ENCODE measurements at regions not wholly inside any gene's neighbourhood (a gene's known extent, or its start where the extent isn't known, plus 50 kb on each side); places are given as distances from the start of the nearest gene placed in this dataset.

GRCh38 chr2:60303680-60304079 is 249.8 kb downstream of the BCL11A start:
- Histone ChIP-seq H3K4me3 (ENCODE audit: low read length) (no peak overlapping the region), H3K4me1 (ENCODE audit: low read length) (no peaks in the 10 kb centered on the region), H3K9me2 (replicated peaks; ENCODE audit: insufficient read depth, low read length) (no peaks in the 10 kb centered on the region), H3K27ac (ENCODE audit: low read length) (no peak overlapping the region), H3F3A (ENCODE audit: insufficient read depth, low read length) (no peaks in the 10 kb centered on the region), H3K9ac (ENCODE audit: low read length) (no peak overlapping the region), H3K36me3 (replicated peaks; ENCODE audit: insufficient read depth, low read length) (no peaks in the 10 kb centered on the region), H2AFZ (ENCODE audit: low read length) (no peak overlapping the region), H4K20me1 (ENCODE audit: insufficient read depth, low read length) (no peaks in the 10 kb centered on the region), H3K4me2 (ENCODE audit: low read depth, low read length) (no peak overlapping the region), H3K9me3 (replicated peaks; ENCODE audit: insufficient read depth, low read length) (no peaks in the 10 kb centered on the region), H3K79me2 (ENCODE audit: low read length) (no peaks in the 10 kb centered on the region), H3K27me3 (replicated peaks; ENCODE audit: insufficient read depth, low read length) (no peaks in the 10 kb centered on the region)
- DNase-seq = no peak
- TF ChIP-seq EZH2 (optimal IDR thresholded peaks at IDR 0.05; ENCODE audit: low read depth, low read length) (no peak), EZH2phosphoT487 (IDR thresholded peaks at IDR 0.05; ENCODE audit: low read length) (no peak)

GRCh38 chr2:60302377-60303126 is 250.9 kb downstream of the BCL11A start:
- Histone ChIP-seq H3K9me2 (replicated peaks; ENCODE audit: insufficient read depth, low read length) (no peaks in the 10 kb centered on the region), H3K9ac (ENCODE audit: low read length) (no peak overlapping the region), H3K27me3 (replicated peaks; ENCODE audit: insufficient read depth, low read length) (no peaks in the 10 kb centered on the region), H3K36me3 (replicated peaks; ENCODE audit: insufficient read depth, low read length) (no peaks in the 10 kb centered on the region), H2AFZ (ENCODE audit: low read length) (no peak overlapping the region), H3F3A (ENCODE audit: insufficient read depth, low read length) (no peaks in the 10 kb centered on the region), H3K4me1 (ENCODE audit: low read length) (no peaks in the 10 kb centered on the region), H3K4me3 (ENCODE audit: low read length) (no peak overlapping the region), H3K4me2 (ENCODE audit: low read depth, low read length) (no peak overlapping the region), H4K20me1 (ENCODE audit: insufficient read depth, low read length) (no peaks in the 10 kb centered on the region), H3K9me3 (replicated peaks; ENCODE audit: insufficient read depth, low read length) (no peaks in the 10 kb centered on the region), H3K27ac (ENCODE audit: low read length) (no peak overlapping the region), H3K79me2 (ENCODE audit: low read length) (no peaks in the 10 kb centered on the region)
- TF ChIP-seq EZH2 (optimal IDR thresholded peaks at IDR 0.05; ENCODE audit: low read depth, low read length) (no peak), CTCF (IDR thresholded peaks at IDR 0.05; ENCODE audit: low read length) (no peak), EZH2phosphoT487 (IDR thresholded peaks at IDR 0.05; ENCODE audit: low read length) (no peak)
- no peak for DNase-seq

- Histone ChIP-seq H3K27me3 (replicated peaks; ENCODE audit: insufficient read depth, low read length) (no peaks in the 10 kb centered on the region), H3K79me2 (ENCODE audit: low read length) (no peaks in the 10 kb centered on the region), H2AFZ (ENCODE audit: low read length) (no peak overlapping the region), H3F3A (ENCODE audit: insufficient read depth, low read length) (no peaks in the 10 kb centered on the region), H4K20me1 (ENCODE audit: insufficient read depth, low read length) (no peaks in the 10 kb centered on the region), H3K4me3 (ENCODE audit: low read length) (no peak overlapping the region), H3K4me1 (ENCODE audit: low read length) (no peaks in the 10 kb centered on the region), H3K9me3 (replicated peaks; ENCODE audit: insufficient read depth, low read length) (no peaks in the 10 kb centered on the region), H3K9ac (ENCODE audit: low read length) (no peak overlapping the region), H3K36me3 (replicated peaks; ENCODE audit: insufficient read depth, low read length) (no peaks in the 10 kb centered on the region), H3K9me2 (replicated peaks; ENCODE audit: insufficient read depth, low read length) (no peaks in the 10 kb centered on the region), H3K4me2 (ENCODE audit: low read depth, low read length) (no peak overlapping the region), H3K27ac (ENCODE audit: low read length) (no peak overlapping the region)
- TF ChIP-seq CTCF (IDR thresholded peaks at IDR 0.05; ENCODE audit: low read length) (no peak), EZH2phosphoT487 (IDR thresholded peaks at IDR 0.05; ENCODE audit: low read length) (no peak), EZH2 (optimal IDR thresholded peaks at IDR 0.05; ENCODE audit: low read depth, low read length) (no peak)
- no peak for DNase-seq
These were observed 251.7 kb downstream of the BCL11A start for GRCh38 chr2:60301726-60302125.

- TF ChIP-seq CTCF (IDR thresholded peaks at IDR 0.05; ENCODE audit: low read length) (no peak), EZH2phosphoT487 (IDR thresholded peaks at IDR 0.05; ENCODE audit: low read length) (no peak), EZH2 (optimal IDR thresholded peaks at IDR 0.05; ENCODE audit: low read depth, low read length) (no peak)
These were observed 254.3 kb downstream of the BCL11A start for GRCh38 chr2:60299179-60299578.

More at GRCh38 chr2:60299179-60299578, 254.3 kb downstream of the BCL11A start:
- Histone ChIP-seq H3K4me2 (ENCODE audit: low read depth, low read length) (no peak overlapping the region), H3F3A (ENCODE audit: insufficient read depth, low read length) (no peaks in the 10 kb centered on the region), H3K4me3 (ENCODE audit: low read length) (no peak overlapping the region), H3K36me3 (replicated peaks; ENCODE audit: insufficient read depth, low read length) (no peaks in the 10 kb centered on the region), H3K4me1 (ENCODE audit: low read length) (no peaks in the 10 kb centered on the region), H3K9me3 (replicated peaks; ENCODE audit: insufficient read depth, low read length) (no peaks in the 10 kb centered on the region), H3K79me2 (ENCODE audit: low read length) (no peaks in the 10 kb centered on the region), H3K9ac (ENCODE audit: low read length) (no peak overlapping the region), H2AFZ (ENCODE audit: low read length) (no peak overlapping the region), H3K9me2 (replicated peaks; ENCODE audit: insufficient read depth, low read length) (no peaks in the 10 kb centered on the region), H3K27ac (ENCODE audit: low read length) (no peak overlapping the region), H3K27me3 (replicated peaks; ENCODE audit: insufficient read depth, low read length) (no peaks in the 10 kb centered on the region), H4K20me1 (ENCODE audit: insufficient read depth, low read length) (no peaks in the 10 kb centered on the region)
- no peak for DNase-seq

Data from MM.1S (cell line).